ENCODE measurements at regions not wholly inside any gene's neighbourhood (a gene's known extent, or its start where the extent isn't known, plus 50 kb on each side); places are given as distances from the start of the nearest gene placed in this dataset.

- no peak for DNase-seq
These were observed 211.4 kb upstream of the SALL3 start for GRCh38 chr18:78768221-78768620.

DNA sequence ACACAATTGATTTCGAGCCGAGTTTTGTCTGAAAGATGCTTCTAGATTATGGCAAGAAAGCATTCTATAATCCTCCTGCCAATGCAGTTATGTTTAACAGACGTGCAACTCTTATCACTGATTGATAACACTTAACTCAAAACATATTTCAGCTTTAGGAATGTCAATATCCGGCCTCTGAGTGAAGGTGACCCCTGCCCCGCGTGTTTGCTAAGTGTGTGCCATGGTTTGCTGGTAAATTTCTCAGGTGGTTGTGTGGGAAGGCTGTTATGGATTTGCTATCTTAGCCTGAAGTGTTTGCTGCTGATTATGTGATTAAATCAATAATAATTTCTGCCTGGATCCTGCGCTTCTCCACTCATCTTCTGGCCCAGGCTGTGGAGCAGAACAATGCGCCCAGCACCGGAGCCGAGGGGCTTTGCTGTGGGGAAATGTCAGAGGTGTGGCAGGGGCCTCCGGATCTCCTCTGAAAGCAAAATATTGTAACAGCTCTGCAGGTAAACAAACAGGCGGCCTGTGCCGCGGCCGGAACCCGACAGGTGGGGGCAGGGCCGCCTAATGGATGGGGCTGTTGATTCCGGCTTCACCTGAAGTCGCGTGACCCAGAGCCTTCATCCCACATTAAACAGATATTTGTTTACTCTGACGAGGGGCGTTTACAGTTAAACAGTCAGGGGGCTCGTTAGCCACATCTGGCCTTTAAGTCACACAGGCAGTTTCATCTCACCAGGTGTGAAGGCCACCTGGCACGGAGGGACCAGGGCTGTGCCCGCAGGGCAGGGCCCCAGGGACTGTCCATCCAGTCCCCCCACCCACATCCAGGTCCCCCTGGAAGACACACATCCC is 210.7 kb upstream of the SALL3 start:
- peak; percentile 57 for DNase-seq

- DNase-seq, result peak; percentile 68
These were observed 210.0 kb upstream of the SALL3 start for GRCh38 chr18:78769502-78770105.

DNA sequence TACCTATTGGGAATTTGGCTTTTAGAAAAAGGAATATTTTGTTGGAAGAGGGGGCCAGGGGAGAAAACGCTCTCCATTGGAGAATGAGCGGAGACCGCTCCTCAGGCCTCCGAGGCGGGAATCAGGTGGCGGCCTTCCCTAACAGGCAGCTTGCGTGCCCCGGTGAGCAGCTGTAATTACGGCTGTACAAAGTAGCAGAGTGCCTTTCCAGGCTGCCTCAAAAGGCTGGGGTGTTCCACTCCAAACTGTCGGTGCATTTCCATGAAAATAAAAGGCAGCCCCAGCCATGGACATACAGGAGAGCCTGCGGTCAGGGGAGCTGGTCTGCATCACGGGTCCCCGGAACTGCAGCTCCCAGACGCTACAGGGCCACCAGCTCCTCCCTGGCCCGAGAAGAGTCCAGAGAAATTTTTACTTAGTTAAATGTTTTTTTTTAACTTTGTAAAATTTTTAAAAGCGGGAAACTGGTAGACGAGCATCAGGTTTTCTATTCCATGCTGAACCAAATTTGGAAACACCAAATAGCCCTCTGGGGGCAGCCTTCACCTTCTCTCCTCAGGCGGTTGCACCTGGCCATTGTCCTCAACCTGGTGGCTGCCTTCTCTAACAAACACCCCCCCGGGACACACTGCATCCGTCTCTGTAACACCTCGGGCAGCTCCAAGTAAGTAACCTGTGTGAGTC is 209.3 kb upstream of the SALL3 start:
- DNase-seq, result peak; percentile 63

DNA sequence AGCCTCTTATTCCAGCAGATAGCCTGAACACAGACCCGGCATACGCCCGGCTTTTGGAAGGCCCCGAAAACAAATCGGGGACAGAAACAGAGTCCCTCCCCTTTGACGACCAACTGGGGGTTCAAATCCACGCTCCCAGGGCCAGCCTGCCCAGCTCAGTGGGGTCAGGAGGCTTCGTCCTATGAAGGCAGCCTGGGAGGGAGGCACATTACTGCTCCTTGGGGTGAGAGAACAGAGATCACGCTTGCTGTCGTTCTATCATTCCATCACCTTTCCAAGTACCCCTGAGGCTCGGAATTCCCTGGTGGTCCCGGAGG is 208.8 kb upstream of the SALL3 start:
- DNase-seq, result no peak

DNA sequence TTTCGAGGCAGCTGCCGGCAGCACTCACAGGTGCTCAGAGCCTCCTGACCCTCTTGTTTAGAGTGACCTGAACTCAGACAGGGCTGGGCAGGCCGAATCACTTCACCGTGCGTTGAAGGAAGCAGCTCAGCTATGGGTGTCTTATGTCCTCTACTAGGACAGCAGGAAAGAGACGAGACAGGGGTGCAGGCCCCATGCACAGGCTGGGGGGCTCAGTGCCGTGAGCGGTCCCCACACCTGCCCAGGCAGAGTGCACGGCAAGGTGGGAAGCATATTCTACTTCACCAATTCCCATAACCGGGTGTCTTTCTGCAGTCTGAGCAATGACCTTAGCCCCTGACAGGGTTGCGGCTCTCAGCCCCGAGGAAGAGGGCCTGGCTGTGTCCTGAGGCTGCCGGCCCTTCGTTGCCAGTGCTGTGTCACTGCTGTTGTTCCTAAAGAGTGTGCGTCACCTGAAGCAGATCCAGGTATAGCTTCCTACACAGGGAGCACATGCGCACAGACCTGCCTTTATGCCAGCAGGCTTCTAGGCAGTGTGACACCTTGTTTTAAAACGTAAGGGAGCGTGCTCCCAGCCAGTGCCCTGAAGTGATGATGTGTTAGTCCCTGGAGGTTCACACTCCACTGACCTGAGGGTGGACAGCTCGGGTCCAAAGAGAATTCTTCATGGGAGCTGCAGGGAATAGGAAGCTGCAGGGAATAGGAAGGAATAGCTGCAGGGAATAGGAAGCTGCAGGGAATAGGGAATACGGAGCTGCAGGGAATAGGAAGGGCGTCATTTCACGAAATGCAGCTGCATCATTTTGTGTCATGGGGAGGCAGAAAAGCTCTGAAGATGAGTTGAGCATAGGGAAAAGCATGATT is 207.9 kb upstream of the SALL3 start:
- DNase-seq, result no peak

- DNase-seq, result no peak
These were observed 207.0 kb upstream of the SALL3 start for GRCh38 chr18:78772360-78773302.

DNA sequence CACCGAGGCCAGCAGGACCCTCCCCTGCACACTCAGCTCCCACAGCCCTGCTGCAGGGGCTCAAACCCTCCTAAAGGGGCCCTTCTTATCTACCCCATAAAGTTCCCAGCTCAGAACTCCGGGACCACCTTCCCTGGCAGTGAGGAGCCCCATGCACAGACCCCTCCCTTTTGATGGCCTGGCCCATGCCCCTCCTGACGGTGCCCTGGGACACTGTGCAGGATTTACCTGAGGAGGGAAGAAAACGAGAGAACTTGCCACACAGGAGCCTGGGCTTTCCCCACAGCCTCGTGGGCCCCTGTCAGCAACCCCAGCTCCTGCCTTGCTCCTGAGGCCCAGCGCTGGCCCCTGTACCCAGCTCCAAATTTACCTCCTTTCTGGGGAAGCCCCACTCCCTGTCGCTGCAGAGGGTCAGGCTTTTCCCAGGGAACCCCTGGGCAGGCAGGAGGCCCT is 206.3 kb upstream of the SALL3 start:
- no peak for DNase-seq

DNA sequence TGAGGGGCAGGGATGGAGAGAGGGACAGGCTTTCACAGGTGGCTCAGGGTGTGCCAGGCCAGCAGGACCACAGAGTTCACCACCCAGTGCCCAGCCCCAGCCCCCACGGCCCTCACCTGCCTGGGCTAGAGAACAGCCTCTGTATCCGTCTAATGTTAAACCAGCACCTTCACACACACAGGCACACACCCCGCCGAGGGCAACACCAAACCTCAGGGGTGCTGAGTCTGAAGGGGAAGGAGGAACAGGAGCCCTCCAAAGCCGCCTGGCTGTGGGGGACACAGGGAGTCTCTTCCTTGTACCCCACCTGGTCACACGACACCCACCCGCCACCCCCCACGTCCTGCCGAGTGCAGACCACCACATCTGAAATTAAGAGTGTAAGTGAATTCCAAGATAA is 205.8 kb upstream of the SALL3 start:
- DNase-seq, result no peak

GRCh38 chr18:78774741-78775141 is 204.9 kb upstream of the SALL3 start:
- no peak for DNase-seq

- DNase-seq, result no peak
These were observed 203.5 kb upstream of the SALL3 start for GRCh38 chr18:78776151-78776550.

DNA sequence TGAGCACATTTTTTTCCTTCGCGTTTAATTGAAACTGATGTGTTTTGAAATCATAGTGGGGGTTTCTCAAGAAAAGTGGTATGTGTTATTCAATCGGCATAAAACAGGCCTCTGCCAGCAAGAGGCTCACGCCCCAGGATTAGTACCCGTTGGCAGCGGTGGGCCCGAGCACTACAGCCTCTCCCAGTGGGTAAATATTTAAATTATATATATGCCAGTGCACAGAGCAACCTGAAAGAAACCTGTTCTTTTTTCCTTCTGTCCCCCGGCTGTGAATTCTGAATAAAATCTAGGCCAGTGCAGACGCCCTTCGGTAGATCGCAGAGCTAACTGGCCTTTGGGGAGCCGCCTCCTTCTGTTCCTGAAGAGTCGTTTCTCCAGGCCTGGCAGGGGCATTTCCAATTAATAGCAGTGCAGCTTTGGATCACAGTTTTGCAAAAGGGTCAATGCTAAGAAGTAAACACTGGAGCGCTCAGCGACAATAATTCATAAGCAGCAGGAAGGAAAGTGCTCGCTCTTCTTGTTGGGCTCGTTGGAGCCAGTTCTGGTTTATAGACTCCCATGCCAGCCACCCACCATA is 202.8 kb upstream of the SALL3 start:
- DNase-seq, result no peak

DNA sequence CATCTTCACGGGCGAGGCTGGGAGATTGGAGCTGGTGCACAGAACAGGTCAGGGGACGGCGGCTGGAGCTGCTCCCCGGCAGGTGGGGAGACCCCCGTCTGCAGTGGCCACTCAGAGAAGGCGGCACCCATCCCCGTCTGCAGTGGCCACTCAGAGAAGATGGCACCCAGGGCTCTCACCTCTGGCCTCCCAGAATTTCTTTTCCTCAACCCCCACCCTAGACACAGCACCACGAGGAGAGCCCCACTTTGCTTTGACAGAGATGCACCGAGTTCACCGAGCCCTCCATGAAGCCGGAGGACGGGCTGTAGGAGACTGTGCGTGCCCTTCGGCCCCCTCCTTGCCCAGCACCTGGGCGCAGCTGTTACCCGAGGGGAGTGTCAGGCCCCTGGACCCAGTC is 201.6 kb upstream of the SALL3 start:
- DNase-seq, result no peak

DNA sequence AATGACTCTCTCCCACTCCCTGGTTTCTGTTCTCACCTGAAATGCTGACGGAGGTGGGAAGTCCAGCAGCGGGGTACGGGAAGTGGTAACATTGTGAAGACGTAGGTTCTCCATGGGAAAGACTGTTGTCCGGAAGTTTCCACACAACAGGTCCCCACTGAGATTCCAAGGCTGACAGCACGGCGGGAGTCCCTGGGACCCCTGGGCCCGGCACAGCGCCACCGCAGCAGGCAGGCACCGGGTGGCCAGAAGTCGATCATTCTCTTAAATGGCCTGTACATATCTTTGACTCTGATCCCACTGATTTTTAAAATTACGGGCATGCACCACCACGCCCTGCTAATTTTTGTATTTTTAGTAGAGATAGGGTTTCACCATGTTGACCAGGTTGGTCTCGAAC is 201.0 kb upstream of the SALL3 start:
- no peak for DNase-seq

GRCh38 chr18:78779996-78780718 is 199.5 kb upstream of the SALL3 start:
- DNase-seq, result no peak

DNA sequence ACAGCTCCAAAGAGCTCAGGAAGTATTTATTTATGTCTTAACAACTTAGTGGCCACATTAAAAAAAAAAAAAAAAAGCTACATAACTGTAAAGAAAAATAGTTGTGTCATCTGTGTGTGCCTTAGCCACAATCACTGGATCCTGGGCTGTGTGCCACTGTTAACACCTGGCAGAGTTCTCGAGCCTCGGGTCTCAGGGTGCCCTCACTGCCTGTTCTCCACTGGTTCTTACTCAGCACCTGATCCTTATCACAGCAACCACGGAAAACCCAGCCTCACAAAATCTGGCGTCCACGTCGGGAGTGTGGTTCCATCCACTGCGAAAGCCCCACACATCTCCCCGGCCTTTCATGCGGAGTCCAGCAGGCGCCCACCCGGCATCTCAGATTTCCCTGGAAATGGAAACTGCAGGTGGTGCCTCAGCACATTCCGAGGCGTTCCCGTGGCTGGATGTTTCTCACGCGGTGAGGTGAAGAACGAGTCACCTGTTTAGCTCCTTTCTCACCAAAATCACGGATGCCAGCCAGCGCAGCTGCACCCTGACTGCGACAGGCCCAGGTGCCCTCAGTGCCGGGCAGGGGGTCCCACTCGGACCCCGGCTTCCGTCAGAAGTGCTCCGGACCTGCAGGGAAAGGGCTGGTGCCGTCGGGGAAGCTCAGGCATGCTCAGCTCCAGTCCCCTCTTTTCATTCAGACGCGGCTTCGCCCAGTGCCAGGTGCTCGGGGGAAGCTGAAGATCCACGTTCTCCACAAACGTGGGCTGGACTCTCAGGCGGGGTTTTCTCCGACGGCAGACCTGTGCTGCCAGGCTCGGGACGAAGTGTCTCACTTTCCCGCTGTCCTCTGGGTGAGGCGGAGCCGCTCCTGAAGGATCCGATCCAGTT is 198.7 kb upstream of the SALL3 start:
- no peak for DNase-seq

DNA sequence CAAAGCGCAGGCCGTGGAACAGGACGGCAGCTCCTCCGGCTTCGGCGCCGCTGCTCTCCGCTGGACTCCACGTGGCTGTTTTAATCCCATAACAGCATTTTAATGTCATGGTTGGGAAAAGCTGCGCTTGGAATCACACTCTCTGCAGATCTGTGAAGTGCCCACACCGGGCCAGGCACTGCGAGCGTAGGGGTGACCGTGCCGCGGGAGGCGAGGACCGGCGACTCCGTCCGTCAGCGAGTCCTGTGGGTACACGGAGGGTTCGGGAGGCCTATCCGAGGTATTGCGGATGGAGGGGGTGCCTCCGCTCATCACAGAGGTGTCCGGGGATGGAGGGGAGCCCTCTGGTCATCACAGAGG is 198.0 kb upstream of the SALL3 start:
- no peak for DNase-seq

DNA sequence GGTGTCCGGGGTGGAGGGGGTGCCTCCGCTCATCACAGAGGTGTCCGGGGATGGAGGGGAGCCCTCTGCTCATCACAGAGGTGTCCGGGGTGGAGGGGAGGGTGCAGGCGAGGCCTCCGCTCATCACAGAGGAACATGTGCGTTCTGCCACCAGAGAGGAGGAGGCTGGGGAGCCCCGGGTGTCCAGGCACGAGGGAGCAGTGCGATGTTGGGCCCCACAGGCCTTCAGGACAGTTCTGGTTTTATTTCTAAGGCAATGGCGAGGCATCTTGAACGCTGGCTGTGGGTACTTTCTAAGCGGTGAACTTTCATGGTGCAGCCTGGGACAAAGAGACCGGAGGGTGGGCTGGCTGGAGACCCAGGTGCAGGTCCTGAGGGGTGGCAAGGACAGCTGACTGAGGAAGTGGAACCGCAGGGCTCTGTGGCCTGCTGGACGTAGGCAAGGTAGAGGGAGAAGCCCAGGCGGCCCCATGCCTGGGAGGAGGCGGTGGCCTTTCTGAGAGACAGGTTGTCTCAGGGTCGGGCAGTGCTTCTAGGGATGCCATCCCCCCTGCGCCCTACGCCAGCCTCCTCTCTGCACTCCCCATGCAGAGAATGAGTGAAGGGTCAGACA is 196.6 kb upstream of the SALL3 start:
- no peak for DNase-seq

DNA sequence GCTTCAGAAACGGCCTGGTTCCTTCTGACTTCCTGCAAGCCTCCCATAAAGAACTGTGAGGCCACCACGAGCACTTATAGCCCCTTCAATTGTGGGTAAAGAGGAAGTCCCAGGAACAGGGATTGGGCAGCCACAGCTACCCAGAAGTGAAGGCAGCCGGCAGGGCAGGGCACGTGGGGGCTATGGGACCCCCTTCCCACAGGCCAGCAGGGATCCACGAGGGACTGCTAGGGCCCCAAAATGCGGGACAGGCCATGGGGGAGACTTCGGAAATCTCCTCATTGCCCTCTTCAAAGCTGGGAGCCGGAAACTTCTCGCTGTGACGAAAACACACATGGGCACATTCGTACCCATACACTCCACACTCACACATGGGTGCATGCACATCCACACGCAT is 196.1 kb upstream of the SALL3 start:
- no peak for DNase-seq

GRCh38 chr18:78784861-78785260 is 194.8 kb upstream of the SALL3 start:
- no peak for DNase-seq

Data from DMS153 (cell line).